ENCODE measurements at regions not wholly inside any gene's neighbourhood (a gene's known extent, or its start where the extent isn't known, plus 50 kb on each side); places are given as distances from the start of the nearest gene placed in this dataset.

DNA sequence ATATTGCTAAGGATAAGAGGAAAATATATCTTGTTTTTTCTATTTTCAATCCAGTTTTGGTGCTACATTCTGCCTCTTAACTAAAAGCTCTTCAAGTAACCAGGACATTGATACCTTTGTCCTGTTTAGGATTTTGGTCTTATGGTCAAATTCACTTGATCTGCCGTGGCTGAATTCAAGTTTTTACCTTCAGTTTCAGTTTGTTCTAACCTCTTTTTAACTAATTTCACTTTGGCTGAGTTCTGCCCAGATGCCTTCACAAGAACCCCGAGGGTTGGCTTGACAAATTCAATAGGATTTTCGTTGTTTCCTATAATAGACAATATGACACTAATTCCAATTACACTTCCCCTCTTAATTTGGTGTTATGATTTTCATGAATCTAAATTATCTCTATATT is 84.5 kb upstream of the C1orf21 start:
- Histone ChIP-seq H4K8ac (replicated peaks; ENCODE audit: insufficient read length, low read depth, low read length) (no peak overlapping the region), H2BK12ac (ENCODE audit: insufficient read length, low read depth, low read length) (no peak overlapping the region), H3K4me2 (ENCODE audit: insufficient read depth, insufficient read length, low read length) (no peak overlapping the region), H3K79me1 (ENCODE audit: insufficient read depth, low read depth, low read length, poor library complexity, severe bottlenecking) (no peaks in the 10 kb centered on the region), H3K23me2 (ENCODE audit: insufficient read length, low read depth, low read length, poor library complexity, severe bottlenecking) (no peaks in the 10 kb centered on the region), H2BK15ac (ENCODE audit: low read depth, low read length) (no peak overlapping the region), H3K4ac (ENCODE audit: low read depth, low read length) (no peak overlapping the region), H2AFZ (ENCODE audit: low read length) (no peak overlapping the region), H3K56ac (ENCODE audit: insufficient read length, low read depth, low read length) (no peak overlapping the region), H2BK5ac (ENCODE audit: insufficient read length, low read length) (no peak overlapping the region), H4K91ac (ENCODE audit: insufficient read length, low read depth, low read length) (no peak overlapping the region), H3T11ph (ENCODE audit: low read length) (no peak overlapping the region), H3K9ac (ENCODE audit: extremely low read depth, insufficient read length, low read length) (no peak overlapping the region), H4K20me1 (ENCODE audit: control insufficient read depth, insufficient read depth, insufficient read length) (no peaks in the 10 kb centered on the region), H4K5ac (ENCODE audit: insufficient read length, low read depth, low read length) (no peak overlapping the region), H3K9me3 (ENCODE audit: control insufficient read depth, low read depth, low read length) (no peaks in the 10 kb centered on the region), H3K79me2 (ENCODE audit: insufficient read depth, low read length) (no peaks in the 10 kb centered on the region), H3K27ac (ENCODE audit: insufficient read length, low read depth, low read length) (no peak overlapping the region), H3K4me1 (ENCODE audit: insufficient read depth, low read length) (no peaks in the 10 kb centered on the region), H3K23ac (ENCODE audit: insufficient read length, low read depth, low read length) (no peak overlapping the region), H3K14ac (ENCODE audit: insufficient read depth, low read length) (no peak overlapping the region), H3K18ac (ENCODE audit: insufficient read length, low read depth, low read length) (no peak overlapping the region), H2AK5ac (ENCODE audit: insufficient read length, low read length) (no peak overlapping the region), H3K27me3 (ENCODE audit: insufficient read depth, low read length) (no peaks in the 10 kb centered on the region), H2BK120ac (ENCODE audit: low read depth, low read length, poor library complexity, severe bottlenecking) (no peak overlapping the region), H2BK20ac (ENCODE audit: low read depth, low read length, poor library complexity, severe bottlenecking) (no peak overlapping the region)
- WGBS (ENCODE audit: extremely low coverage, insufficient read length, low lambda C conversion rate), result no CpG with 5 or more reads among the region's 3 CpGs
- DNase-seq, result no peak
- TF ChIP-seq, protein P1, sequence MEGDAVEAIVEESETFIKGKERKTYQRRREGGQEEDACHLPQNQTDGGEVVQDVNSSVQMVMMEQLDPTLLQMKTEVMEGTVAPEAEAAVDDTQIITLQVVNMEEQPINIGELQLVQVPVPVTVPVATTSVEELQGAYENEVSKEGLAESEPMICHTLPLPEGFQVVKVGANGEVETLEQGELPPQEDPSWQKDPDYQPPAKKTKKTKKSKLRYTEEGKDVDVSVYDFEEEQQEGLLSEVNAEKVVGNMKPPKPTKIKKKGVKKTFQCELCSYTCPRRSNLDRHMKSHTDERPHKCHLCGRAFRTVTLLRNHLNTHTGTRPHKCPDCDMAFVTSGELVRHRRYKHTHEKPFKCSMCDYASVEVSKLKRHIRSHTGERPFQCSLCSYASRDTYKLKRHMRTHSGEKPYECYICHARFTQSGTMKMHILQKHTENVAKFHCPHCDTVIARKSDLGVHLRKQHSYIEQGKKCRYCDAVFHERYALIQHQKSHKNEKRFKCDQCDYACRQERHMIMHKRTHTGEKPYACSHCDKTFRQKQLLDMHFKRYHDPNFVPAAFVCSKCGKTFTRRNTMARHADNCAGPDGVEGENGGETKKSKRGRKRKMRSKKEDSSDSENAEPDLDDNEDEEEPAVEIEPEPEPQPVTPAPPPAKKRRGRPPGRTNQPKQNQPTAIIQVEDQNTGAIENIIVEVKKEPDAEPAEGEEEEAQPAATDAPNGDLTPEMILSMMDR (conservative IDR thresholded peaks at IDR 0.05), result no peak
- Mint-ChIP-seq H3K9me3 (peaks cover 12 to 17% of the 10 kb centered on the region in 2 experiments; a peak in 4 of 5 replicates), H3K4me3 (no peak overlapping the region), H3K36me3 (ENCODE audit: insufficient read depth in 1 of 3, low read depth in 3 of 3) (peaks cover 0 to 14% (median 2%) of the 10 kb centered on the region in 3 experiments; a peak in 4 of 7 replicates), H3K27ac (no peak overlapping the region), H3K27me3 (ENCODE audit: low read depth) (peaks cover under 1% of the 10 kb centered on the region), H3K4me1 (peaks cover 7 to 9% of the 10 kb centered on the region in 2 experiments)
